Iris pigment epithelial cell (primary cell): ENCODE measurements at regions not wholly inside any gene's neighbourhood (a gene's known extent, or its start where the extent isn't known, plus 50 kb on each side); places are given as distances from the start of the nearest gene placed in this dataset.
A peak's percentile ranks its signal among the peaks of the same experiment; 100 is the strongest.

ENCODE experiments used
- DNase-seq: peaks from one replicate; pipeline ENCODE4 v3.0.0-alpha.2; 2011; ENCODE audit warnings: low read depth

GRCh38 chr5:89301321-89302025 is 418.5 kb upstream of the MEF2C start:
- DNase-seq: no peak

DNA sequence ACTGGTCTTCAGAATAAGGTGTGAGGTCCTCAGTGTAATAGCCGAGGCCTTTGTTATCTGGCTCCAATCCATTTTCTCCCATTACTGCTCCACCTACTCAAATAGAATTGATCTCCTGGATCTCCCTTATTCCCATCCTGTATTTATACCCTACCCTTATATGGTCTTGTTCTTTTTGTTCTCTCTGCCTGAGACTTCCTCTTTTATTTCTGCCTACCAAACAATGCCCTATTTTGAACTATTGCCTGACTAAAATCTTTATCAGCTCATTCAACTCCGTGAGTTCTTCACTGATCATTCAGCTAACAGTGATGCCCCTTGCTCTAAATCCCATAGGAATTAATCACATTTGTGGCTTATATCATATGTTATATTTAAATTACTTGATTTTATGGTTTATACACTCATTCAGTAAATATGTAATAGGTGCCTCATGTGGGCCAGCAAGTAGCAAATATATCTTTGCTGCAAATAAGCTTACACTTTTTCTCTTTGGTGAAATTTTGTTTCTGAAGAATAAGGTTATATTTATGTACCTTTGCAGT is 417.5 kb upstream of the MEF2C start:
- no peak for DNase-seq

GRCh38 chr5:89299998-89300397 is 417.0 kb upstream of the MEF2C start:
- DNase-seq: no peak

DNA sequence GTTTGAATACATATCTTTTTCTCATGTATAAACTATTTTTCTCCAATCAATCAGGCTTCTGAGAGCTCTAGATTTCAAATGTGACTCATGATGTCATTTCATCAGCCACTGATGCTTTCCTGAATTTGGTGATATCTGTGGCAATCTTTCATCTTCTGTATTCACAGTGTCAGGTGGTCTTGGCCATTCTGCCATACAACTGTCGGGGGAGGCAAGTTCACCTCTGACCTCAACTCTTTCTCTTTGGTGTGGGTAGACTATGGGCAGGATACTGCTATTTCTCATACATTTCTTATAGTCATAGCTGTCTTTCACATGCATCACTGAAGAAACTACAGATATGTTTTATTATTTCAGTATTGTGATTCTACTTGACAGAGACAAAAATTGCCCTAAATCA is 414.1 kb upstream of the MEF2C start:
- no peak for DNase-seq

DNA sequence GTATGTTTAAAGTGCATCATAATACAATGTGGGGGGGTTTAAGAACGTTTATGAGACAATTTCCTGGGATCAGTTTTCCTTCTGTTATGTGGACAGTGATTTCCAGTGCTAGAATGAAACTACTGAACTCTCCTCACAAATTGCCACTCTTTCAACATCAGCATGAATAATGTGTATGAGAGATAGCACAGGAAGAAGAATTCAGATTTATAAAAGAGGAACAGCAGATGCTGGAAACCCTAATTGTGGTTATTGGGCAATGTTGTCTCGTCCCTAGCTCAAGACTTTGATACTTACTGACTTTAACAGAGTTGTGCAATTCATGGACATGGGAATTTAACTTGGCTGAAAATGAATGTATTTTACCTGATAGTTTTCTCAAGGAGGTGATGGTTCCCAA is 410.8 kb upstream of the MEF2C start:
- DNase-seq: peak; percentile 45

DNA sequence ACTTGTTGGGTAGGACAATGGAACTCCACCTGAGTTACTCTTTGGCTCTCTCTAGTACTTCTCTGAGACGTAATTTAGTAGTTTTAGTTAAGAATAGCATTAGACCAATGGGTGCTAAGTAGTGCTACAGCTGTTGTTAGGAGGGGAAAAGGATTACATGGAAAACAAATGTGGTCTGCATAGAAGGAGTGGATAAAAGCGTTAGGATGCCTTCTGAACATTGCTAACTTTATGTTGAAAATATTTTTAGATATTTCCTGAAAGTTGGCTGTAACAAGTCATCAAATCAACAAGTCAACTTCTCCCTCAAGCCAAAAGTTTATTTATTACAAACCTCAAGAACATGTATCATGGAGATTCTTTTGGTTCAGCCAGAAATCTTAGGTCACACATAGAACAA is 409.5 kb upstream of the MEF2C start:
- no peak for DNase-seq

GRCh38 chr5:89289604-89290003 is 406.6 kb upstream of the MEF2C start:
- DNase-seq: no peak

DNA sequence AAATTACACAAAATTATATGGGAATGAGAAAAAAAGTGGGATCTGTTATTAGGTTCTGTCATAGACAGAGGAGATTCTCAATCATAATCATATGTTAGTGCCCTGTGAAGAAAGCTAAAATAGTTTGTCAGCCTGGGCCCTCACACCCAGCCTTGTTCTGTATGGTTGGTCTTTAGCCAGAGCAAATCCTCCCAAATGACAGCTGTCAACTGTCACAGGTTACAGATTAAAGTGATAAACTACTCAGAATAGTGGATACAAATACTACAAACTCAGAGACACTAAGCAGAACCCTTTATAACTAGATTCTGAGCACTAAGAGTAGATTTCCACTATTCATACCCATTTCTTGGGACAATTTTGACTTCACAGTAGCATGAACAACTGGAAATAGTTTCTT is 405.0 kb upstream of the MEF2C start:
- DNase-seq: no peak

DNA sequence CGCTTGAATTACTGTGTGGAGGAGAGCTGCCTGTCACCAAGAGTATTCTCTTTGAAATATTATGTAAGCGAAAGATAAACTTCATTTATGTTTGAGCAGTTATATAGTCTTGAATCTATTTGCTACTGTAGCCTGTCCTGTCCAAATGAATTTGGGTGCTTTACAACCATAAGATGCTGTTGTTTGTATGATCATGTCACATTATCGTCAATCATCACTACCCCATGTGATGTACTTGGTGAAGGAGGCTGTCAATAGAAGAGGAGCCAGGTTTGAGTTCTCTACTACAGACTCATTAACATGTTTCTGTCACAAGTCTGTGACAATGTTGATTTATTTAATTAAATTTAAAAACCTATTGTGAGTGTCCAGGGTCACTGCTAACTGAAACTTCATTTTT is 403.3 kb upstream of the MEF2C start:
- DNase-seq: no peak

DNA sequence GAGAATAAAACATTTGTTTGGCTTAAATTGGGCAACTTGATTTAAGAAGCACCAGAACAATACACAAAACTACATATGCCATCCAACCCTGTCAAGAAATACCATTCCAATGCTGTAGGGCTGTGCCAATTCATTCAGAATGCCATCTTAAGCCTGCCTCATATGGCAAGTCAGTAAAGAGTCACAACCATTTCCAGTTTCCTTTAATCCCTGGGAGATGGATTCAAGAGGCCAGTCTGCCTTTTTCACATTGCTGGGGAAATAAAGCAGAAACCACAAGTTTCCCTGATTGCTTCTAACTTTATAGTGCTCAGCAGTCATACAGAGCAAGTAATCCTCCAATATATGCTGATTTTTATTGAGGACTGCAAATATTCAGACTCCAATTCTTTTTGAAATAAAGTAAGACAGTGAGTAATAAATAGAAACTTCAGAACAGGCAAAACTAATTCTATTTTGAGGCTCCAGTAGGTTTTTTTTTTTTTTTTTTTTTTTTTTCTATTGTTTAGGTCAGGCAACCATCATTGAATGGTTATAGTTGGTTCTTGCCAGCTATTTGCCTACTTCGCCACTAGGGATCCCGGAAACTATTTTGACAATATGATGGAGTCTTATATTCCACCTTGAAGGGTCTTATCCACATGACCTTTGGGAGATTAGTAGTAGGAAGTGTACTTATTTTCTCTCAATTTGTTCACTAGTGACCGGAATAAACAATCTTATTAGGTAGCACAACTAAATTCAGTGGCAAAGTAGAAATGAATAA is 400.9 kb upstream of the MEF2C start:
- DNase-seq: no peak

- DNase-seq: peak; percentile 45
Observed at GRCh38 chr5:89282554-89283510, 399.8 kb upstream of the MEF2C start.

GRCh38 chr5:89281766-89282553 is 399.0 kb upstream of the MEF2C start:
- no peak for DNase-seq

DNA sequence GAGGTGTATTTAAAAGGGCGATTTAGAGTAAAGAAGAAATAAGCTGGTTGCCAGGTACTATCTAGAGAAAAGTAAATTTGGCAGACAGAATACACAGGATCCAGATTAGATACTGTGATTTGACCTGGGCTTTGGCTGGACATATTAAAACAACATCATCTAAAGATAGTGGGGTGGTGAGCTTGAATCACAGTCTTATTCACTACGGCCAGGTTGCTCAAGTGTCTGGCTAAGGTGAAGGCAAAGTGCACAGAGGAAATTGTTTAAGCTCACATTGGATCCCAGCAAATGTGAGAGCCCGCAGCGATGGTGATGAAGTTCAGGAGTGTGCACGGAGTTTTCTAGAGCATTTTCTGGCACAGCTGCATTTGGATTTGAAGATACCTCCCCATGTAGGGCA is 398.2 kb upstream of the MEF2C start:
- DNase-seq: no peak

GRCh38 chr5:89280103-89281037 is 397.4 kb upstream of the MEF2C start:
- no peak for DNase-seq

- DNase-seq: no peak
Observed at GRCh38 chr5:89279391-89280036, 396.5 kb upstream of the MEF2C start.

- DNase-seq: no peak
Observed at GRCh38 chr5:89277816-89278215, 394.8 kb upstream of the MEF2C start.

- no peak for DNase-seq
Observed at GRCh38 chr5:89276566-89277305, 393.8 kb upstream of the MEF2C start.

DNA sequence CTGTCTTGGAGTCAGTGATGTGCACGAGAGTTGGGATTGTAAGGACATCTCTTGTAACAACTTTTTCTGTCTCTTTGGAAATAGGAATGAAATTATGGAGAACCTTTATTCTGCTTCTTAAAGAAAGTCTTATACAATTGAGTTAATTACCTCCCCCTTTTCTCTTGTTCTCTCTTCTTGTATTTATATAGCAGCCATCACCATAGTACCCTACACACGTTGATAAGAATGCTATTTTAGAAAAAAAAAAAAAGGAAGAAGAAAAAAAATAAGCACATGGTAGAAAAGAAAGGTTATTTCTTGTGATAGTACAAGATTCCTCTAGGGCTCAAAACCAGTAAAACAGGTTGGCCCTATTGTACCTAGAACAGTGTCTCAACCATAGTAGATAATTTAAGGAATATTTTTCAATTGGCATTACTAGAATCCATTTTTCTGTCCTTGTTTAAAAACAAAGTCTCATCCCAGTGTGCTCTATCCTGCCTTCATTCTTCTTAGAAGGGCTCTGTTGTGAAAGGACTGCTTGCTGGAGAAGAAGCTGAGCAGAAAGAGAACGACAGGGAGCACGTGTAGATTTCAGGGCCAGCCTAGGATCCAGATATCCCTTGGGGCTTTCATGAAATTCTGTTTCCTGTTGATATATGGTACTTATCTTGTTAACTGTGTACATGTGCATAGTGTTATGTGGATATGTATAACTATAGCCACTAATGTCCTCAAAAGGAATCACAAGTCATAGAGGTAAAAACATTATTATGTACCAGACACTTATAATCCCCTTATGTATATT is 392.3 kb upstream of the MEF2C start:
- no peak for DNase-seq
